GM19240 (cell line): ENCODE measurements at regions not wholly inside any gene's neighbourhood (a gene's known extent, or its start where the extent isn't known, plus 50 kb on each side); places are given as distances from the start of the nearest gene placed in this dataset.

Experiments used
- DNase-seq: peaks from one replicate; pipeline ENCODE4 v3.0.0; 2011; ENCODE audit warnings: low spot score; ENCODE audit not compliant: insufficient read length

DNA sequence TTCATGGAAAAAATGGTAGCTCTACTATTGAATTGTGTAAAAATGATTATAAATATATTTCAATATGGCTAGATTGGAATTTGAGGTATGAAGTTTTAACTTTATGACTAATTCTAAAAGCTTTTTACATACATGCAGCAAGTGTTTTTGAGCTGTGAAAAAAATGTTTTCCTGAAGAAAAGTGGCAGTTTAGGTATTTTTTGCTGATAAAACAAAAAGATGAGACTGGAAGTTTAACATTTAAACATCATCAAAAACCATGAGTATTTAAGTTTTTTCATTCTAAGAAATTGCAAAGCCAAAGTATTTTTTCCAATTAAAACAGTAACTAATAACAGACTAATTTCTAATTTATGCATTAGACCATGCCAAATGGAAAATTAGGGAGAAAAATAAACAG lies 751.1 kb downstream of the FGF9 start:
- DNase-seq, result no peak

DNA sequence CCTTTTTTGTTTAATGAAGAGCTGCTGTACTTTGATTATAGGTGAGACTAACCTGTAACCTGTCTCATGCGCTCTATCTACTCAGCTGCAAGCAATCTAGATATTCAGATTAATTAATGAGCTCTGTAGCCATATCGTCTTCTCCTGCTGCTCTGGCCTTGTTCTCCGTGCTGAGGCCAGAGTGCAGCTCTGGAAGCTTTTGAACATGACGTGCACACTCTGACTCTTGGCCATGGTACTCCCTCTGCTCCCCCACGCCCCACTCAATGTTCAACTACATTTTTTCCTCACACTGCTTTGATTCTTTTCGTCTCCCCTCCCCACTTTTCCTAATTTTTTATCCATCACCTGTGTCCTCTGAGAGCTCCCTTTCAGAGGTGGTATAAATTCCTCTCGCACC lies 751.8 kb downstream of the FGF9 start:
- DNase-seq, result no peak

DNA sequence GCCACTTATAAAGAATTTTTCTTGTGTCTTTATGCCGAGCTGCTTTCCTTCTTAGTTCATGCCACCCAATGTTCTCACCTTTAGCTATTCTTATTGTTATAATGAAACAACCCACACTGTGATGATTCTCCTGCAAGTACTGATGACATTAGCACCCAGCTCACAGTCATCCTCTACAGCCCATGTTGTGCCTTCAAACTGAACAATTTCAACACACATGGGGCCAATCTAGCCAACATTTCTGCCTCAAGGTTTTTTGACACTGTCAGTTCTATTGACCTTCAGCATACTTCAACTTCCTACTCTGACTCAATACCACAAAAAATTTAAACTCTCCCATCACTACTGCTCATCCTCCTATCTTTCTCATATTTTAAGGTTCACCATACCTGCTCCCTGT lies 752.4 kb downstream of the FGF9 start:
- DNase-seq, result no peak

DNA sequence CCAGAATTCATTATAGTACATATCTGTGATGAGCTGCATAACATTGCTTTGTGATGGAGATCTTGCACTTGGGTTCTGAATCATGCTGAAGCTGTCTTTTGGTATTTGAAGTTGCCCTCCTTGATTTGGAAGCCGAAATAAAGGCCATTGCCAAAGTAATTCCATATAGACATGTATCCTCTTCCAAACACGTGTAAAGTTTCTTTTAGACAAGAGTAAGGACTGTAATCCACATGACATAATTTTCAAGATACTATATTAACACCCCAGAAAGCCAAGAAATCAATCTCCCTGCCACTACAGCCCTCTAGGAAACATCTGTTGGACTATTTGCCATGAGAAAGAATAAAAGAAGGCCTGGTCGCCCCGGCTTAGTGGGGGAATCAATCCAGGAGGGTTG lies 754.2 kb downstream of the FGF9 start:
- DNase-seq, result no peak

DNA sequence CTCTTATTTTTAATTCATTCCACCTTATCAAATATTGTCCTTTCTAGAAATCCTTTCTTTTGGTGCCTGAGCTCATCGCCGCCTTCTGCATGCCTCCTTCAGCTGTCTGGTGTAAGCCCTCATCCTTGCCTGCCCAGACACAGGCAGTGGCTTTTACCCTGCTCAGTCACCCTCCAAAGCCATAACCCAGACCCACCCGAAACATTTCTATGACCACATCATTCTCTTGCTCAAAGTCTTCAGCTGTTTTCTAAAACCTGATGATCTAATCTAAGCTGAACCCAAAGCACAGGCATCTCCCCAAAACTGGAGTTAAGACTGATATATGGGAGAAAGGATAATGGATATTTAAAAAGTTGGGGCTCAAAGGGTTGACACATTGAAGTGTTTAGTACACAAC lies 753.7 kb upstream of the SGCG start:
- no peak for DNase-seq

DNA sequence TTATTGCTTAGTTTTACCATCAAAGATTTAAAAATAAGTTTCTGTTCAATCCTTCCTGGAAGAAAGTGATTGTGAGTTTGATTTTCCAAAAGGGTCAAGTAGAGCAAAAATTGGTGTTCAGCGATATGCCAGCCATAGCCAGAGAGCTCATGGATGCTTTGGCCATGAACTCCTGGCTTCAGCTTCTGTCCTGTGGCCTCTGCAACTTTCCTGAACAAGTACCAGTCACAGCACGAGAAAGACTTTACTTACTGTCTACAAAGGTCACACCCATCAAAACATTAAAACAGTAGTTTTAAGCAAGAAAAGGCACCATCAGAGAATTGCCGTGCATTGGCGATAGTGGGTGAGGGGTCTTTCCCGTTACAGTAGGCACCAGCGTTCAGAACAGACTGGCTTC lies 753.0 kb upstream of the SGCG start:
- no peak for DNase-seq

DNA sequence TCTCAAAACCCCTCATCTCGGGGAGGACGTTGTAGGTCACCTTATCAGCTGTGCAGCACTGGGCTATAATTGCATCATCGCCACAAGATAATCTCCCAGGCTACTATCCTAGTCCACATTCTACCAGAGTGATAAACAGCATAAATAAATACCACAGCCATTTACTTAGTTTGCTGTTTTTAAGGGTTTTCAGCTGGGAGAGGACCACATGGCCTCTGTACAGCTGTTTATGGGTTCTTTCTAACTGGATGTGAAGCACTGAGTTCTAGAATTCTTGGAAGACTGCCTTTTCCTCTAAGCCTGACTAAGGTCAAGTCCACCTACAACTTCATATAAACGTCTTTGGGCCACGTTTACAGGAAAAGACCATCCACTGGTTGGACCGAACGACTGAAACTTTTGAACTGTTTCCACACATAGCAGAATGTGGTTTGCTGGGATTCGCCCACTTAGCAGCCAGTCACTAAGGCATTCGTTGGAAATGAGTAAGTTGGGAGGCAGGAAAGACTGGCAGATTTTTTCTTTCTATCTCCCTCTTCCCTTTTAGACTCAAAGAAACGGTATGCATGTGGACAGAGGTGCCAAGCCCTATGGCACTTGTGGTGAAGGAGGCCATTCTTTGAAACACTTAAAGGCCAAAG lies 752.5 kb upstream of the SGCG start:
- DNase-seq, result no peak

DNA sequence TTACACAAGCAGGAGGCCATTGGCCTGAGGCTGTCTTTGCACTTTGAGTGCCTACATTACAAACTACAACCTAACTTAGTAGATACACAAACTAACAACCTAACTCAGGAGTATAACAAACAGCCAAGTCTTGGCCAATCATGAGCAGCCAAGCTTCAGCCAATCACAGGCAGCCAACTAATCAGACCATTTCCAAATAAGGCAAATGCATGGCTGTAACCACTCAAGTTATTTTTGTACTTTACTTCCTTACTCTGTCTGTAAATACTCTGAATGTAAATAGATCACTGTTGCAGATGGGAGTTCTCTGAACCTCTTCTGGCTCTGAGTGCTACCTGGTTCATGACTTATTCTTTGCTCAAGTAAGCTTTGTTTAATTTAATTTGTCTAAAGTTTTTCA lies 748.1 kb upstream of the SGCG start:
- DNase-seq, result no peak

DNA sequence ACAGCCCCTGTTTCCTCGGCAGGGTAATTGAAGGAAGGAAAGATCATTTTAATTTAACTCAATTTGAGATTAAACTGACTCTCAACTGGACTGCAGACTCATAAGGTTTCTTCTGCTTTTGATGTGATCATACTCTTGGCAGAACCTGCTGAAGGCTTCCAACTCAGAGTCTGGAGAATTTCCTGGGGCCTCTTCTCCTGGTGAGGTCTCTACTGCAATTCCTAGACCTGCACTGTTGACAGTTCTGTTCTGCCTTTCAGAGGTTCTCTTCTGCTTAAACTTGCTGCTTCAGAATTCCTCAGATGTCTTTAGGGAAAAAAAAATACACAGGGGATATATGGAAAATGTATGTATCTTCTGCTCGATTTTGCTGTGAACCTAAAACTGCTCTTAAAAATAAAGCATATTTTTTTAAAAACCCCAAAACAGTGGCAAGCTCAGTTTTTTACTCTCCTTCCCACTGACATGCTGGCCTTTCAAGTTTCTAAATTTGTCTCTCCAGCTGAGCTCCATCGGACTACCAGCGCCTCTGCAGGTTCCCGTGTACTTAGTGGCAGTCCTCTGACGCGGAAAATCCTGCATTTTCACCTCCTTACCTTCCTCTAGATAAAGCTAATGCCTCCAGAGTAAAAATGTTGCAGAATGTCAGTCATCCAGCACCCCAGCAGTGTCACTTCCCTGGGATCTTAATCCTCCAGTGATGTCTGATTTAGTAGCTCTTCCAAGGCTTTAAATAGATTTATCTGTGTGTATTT lies 733.5 kb upstream of the SGCG start:
- no peak for DNase-seq

DNA sequence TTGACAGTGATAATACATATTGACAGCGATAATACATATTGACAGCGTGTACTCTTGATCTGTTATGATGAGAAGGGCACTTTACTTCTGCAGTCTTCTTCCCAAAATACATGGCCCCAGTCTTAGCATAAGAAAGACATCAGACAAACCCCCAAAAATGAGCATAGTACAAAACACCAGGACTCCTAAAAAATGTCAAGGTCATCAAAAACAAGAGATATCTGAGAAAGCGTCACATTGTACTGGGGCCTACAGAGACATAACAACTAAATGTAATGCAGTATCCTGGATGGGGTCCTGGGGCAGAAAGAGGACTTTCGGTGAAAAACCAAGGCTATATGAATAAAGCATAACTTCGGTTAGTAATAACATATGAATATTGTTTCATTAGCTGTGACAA lies 731.5 kb upstream of the SGCG start:
- no peak for DNase-seq

DNA sequence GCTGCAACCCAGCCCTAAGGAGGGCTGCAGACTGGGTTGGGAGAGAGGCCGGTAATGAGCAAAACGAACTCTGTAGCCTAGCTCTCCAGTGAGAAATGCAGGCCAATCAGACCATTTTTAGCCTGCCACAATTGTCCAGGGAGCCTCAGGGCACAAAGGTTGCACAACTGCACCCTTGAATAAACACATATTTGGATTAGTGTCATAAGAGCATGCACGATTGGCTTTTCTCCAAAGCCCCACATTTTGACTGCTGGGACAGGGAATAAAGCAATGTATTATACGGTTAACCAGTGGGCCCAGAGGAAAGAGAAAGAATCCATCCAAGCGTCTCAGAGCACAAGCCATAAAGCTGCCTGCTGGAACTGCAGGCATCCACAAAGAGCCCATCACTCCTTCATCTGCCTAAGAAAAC lies 729.4 kb upstream of the SGCG start:
- DNase-seq, result no peak

DNA sequence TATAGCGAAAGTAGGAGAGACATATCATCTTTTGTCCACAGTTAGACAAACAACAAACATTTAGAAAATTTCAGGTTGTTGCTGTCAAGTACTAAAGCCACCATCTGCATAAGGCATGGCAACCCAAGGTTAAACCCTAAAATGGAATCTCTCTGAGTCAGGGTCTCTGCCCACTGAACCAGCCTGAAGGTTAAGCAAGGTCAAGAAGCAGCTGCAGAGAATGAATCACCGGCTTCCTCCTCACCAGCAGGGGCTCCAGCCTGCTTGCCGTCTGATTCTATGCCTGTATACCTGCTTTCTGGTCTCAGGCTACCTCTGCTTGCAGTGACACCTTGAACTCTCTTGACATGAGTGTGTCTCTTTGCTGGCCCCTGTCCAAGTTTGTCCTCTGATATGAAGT lies 726.2 kb upstream of the SGCG start:
- DNase-seq, result no peak

DNA sequence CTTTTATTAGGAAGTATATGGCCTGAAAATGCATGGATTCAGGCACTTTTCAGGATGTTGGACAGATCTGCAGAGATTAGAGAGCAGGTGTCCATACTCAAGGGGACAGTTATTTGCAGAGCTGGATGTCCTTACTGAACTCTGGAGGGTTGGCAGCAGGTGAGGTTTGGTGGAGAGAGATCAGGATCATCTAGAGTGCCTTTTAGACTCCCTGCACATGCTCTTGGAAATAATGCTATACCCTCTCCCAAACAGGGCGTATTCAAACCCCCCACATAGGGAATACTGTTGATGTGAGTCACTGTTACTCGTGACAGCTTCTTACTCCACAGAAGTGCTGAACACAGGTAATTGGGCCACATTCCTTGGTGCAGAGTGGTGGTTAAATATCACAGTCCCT lies 725.7 kb upstream of the SGCG start:
- no peak for DNase-seq

DNA sequence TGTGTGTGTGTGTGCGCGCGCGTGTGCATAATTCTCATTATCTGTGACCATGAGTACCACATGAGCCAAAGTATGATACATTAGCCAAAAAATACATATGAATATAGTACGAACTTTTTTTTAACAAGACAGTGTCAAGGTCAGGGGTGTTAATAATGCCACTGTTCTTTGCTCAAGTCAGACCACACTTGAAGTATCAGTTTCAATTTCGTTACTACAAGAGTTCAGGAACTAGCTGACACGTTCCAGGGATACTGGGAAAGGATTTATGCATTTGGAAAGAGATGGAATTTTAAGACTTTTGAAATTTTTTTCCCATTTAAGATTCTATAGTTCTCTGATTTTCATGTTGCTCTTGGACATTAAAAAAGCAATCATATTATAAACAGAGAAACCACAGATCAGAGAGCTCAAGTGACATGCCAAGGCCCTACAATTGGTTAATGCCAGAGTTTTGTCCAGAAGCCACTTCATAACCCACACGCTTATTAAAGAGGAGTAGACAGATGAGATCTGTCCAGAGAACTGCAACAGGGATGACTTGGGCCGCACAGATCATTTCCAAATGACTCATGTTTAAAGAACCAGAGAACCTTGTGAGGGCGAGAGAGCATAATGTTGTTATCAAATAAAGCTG lies 718.8 kb upstream of the SGCG start:
- DNase-seq, result no peak

DNA sequence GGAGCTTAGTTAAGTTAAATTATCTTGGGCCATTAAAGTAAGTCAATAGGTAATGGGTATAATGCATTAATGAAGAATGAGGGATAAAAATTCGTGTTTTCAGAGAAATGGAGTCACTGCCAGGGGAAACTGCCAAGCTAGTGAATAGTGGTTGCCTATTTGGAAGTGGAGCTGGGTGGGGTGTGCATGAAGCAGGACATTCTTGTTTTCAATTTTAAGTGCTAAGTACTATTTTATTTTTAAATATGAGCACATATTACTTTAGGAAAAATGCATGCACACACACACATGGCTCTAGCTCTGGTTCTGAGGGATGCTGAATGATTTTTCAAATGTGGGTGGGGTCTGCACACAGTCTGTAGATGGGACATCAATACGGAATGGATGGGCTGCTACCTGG lies 717.7 kb upstream of the SGCG start:
- DNase-seq, result no peak

DNA sequence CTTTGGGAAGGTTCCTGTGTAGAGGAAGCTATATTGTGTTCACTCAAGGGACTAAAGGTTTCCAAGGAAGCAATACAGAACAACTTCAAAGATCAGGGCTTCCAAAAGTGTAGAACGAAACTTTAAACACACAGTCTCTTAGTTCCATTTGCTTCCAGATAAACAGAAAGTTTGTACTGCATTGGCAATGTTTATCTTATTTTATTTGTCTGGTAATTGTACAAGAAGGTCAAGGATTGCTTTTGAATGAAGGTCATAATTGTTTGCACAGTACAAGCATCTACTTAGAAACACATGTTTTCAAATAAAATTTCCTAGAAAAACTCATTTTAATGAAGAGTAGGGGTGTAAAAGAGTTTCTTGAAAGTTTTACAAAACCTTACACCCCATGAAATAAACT lies 712.7 kb upstream of the SGCG start:
- DNase-seq, result no peak

DNA sequence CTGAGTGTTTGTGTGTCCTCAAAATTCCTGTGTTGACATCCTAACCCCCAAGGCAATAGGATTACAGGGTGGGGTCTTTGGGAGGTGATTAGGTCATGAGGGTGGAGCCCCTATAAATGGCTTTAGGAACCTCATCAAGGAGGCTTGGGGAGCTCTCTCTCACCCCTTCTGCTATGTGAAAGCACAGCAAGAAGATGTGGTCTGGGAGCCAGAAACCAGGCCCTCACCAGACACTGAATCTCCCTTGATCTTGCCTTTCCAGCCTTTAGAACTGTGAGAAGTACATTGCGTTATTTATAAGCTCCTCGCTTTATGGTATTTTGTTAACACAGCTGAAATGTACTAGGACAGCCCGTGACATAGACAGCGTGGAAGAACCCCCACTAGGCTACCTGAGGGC lies 712.0 kb upstream of the SGCG start:
- DNase-seq, result no peak

DNA sequence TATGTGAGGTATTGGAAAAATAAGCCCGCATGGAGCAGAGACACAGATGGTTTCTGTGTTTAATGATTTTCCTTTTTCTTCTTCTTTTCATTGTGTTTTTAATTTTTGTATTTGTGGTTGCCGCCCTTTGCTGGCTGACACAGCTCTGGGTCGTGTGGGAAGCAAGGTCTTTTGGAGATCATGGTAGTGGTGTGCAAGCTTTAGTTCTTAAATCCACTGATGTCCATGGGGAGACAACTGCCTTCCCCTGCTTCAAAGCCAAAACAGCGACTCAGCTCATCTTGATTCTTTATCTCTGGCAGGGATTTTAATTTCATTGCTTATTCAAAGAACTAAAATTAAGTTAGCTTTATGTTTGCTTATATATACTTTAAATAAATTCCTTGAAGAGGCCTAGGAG lies 711.3 kb upstream of the SGCG start:
- DNase-seq, result no peak

DNA sequence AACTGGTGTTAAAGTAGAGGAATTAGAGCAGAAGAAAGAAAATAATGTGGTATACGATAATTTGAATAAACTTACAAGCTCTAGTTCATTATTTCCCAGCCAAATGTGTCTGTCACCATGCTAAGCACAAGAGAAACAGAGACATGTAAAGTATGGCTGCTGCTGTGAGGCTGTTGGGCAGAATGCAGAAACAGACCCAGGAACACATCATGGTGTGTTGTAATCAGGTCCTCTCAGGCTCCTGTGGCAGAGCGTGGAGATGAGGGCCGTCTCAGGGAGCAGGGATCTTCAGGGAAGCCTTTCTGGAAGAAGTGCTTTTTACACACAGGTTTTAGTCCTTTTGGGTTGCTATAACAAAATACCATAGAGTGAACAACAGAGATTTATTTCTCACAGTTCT lies 710.7 kb upstream of the SGCG start:
- no peak for DNase-seq

DNA sequence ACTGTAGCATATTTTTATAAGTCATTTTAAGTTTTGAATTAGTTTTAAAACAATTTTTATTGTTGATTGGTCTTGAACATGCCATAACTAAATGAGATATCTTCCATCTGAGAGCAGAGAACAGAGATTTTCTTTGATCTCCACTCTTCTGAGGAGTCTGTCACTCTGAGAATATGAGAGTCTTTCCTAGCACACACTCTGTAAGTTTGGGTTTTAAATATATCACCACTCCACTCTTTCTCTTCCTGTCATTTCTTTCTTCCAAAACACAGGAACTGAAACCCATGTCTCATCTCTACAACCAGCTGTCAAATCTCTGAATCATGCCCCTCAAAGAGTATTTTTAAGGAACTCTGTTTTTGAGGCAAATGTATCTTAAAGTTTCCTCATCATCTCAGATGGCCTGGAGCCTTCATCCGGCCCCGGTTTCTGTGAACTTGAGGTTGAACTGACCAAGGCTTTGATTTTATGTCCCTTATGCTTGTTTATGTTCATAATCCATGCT lies 698.2 kb upstream of the SGCG start:
- no peak for DNase-seq

DNA sequence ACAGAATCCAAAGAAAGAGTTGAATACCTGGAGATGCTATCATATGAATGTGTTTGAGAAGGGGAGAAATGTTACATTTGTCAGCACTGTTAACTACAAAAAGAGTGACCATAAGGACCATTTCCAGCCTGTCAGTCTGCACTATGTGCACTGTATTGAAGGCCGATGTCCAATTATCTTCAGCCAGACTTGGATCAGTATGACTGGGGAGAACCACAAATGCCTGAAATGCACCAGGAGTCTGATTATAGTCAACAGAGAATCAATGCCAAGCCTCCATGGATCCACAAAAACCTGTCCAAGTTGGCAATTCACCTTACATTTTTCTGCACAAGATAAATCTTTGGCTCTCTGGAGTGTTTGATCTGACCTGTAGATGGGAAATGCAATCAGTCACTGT lies 697.5 kb upstream of the SGCG start:
- DNase-seq, result no peak

DNA sequence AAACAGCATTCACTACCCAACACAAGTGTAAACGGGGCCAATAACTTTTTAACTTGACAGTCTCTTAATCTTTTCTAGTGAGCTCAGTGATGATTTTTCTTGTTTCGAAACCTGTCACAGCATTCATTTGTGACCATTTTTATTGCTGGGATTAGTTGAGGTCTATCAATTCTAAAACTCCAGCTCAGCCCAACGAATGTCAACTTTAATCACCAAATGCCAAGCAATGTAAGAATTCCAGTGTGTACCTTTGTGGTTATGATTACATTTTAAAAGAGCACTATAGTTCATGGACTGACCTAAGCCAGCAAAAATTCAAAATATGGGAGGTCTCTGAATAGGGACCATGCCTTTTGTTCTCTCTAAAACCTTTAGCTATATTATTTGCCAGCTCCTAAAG lies 694.3 kb upstream of the SGCG start:
- DNase-seq, result no peak

DNA sequence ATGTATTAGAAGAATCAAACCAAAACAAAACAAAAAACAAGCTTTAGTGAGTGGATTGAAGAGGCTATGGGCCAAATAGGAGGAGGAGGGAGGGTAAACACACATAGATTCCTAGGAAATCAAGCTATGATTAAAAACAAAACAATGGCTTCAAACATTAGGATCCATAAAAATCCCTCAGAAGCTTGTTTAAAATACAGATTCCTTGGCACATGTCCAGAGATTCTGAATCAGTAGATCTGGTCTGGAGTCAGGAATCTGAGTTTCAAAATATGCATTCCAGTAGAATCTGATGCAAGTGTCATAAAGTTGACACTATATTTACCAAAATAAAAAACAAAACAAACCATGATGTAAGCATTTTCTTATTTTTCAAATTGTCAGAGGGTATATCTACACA lies 692.8 kb upstream of the SGCG start:
- DNase-seq, result no peak
